GM18520 (cell line): ENCODE measurements at regions not wholly inside any gene's neighbourhood (a gene's known extent, or its start where the extent isn't known, plus 50 kb on each side); places are given as distances from the start of the nearest gene placed in this dataset.

Experiments used
- ATAC-seq: cut with Tn5 transposase; IDR thresholded peaks from one replicate; pipeline ENCODE4 v1.9.1; 2021; ENCODE audit not compliant: unreplicated experiment

DNA sequence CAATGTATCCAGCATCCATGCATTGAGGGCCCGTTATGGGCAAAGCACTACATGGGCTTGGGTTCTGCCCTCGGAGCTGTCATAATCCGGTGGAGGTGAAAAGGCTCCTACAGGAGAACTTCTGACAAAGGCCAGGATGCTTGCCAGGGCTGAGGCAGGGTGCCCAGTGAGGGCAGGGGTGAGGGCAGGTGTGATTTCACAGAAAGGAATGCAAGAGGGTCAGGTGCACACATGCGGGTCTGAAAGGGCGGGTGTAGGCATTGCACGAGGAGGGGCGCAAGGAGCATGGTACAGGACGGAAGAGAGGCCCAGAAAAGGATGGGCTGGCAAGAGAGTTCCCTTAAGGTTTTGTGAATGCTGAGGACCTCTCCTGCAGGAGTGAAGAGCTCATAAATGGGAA, 348.0 kb downstream of the BTBD3 start:
- no peak for ATAC-seq

DNA sequence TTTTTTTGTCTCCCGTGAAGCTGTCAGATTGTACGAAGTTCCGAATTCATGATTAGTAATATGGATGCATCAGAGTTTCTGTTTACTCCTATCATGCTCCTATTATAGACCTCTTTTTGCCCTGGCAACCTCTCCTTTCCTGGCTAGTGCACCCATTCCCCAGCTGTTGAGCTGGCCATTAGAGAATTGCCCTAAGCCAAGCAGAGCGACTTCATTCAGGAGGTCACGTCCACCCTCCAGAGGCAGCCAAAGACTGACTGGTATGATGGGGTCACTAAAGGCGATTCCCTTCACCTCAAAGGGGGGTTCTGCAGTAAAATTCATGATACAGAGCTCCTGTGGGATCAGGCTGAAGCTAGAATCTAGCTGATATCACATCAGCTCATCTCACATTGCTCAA, 351.9 kb downstream of the BTBD3 start:
- ATAC-seq: no peak

DNA sequence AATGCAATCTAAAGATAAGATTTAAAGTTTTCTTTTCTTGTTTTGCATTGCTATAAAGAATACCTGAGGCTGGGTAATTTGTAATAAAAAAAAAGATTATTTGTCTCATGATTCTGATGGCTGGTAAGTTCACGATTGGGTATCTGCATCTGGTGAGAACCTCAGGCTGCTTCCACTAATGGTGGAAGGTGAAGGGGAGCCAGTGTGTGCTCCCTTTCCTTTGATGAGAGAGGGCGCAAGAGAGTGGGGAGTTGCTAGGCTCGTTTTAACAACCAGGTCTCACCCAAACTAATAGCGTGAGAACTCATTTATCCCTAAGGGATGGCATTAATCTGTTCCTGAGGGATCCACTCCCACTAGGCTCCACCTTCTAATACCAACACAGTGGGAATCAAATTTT, 353.2 kb downstream of the BTBD3 start:
- no peak for ATAC-seq

DNA sequence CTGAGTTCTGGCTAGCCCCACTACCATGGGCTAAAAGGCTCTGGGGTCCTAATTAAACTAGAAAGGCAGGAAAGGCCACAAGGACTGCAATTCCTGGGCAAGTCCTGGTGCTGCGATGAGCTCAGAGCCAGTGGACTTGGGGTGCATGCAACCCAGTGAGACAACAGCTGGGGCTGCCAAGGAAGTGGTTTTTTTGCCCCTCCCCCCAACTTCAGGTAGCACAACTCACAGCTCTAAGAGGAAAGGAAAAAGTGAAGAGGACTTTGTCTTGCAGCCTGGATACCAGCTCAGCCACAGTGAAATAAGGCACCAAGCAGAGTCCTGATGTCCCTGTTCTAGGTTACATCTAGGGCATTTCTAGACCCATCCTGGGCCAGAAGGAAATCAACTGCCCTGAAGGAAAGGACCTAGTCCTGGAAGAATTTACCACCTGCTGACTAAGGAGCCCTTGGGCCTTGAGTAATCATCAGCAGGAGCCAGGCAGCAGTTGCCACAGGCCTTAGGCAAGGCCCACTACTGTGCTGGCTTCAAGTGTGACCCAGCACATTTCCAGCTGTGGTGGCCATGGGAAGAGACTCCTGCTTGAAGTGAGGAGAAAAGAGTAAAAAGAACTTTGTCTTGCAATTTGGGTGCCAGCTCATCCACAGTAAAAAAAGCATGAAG, 358.4 kb downstream of the BTBD3 start:
- no peak for ATAC-seq

DNA sequence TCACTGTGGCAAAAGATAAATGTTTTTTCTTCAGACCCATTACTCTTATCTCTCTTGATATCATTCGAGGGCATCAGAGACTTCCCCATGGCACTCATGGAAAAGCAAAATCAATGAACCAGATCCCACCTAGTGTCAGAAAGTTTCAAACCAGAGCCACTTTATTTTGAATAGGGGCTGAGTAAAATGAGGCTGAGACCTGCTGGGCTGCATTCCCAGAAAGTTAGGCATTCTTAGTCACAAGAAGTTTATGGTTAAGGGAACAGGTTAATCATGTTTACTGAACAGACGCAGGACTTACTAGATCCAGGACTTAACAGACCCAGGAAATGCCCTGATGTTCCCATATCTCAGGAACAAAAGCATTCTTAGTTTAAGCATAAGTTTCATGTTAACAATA, 369.9 kb downstream of the BTBD3 start:
- ATAC-seq: no peak

DNA sequence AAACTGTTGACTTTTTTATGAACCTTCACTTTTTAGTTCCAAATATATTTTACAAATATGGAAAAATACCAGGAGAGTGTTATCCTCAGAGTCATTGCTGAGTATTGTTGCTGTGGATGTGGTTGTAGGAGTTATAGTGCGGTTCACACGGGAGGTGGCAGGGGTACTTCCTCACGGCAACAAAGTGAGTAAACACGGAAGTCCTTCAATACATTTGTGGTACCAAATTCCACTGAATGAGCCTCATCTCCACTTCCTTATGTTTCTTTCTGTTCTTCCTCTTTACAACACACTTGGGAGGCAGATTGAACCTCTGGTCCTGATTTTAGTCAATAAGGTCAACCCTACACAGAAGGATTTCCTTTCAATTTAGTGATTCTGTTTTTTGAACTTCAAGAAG, 371.8 kb downstream of the BTBD3 start:
- no peak for ATAC-seq

DNA sequence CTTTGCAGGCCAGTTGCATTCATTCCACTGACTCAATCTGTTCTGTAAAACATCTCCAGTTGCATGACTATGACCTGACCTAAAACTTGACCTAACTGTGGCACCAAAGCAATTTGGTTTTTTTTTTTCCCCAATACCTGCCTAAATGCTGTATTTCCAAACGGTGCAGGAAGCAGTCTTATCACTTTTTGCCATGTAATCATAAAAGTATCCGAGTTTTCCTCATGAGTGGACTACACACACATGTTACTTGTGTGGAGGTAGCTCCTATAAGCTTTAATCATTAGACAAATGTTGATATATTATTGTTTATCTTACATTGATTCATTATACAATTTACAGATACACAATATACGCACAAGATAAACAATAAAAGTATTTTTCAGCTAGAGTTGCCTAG, 373.7 kb downstream of the BTBD3 start:
- no peak for ATAC-seq

DNA sequence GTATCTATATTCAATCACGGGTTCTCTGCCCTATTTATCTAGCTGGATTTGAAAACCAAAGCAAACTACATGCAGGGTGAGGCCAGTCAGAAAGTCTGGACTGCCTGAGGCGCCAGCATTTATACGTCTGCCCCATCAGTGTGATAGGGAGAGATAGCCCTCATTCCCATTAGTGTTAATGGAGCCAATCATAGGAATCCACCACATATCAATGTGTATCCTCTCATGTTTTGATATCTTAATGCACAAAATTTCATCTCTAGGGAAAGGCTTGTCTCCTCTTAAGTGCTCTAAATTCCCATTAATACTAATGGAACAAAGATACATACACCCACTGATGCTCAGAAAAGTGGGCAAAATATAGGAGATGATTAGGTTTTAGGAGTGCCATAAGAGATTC, 376.2 kb downstream of the BTBD3 start:
- ATAC-seq: no peak

DNA sequence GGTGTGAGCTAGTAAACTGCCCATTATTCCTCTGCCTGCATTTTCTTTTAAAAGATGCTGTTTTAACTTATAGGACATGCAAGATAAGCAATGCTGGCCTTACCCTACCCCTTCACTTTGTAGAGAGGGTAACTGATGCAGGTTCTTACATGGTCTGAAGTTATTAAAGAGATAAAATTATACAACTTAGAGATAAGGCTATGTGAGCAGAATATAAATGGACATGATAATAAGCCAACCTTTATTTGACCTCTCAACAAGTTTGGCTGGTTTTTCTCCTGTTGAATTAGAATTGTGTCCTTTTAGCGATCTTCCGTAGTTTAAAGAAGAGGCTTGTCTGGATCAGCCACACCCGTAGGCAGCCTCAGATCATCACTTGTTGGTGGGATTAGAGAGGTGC, 377.0 kb downstream of the BTBD3 start:
- no peak for ATAC-seq

DNA sequence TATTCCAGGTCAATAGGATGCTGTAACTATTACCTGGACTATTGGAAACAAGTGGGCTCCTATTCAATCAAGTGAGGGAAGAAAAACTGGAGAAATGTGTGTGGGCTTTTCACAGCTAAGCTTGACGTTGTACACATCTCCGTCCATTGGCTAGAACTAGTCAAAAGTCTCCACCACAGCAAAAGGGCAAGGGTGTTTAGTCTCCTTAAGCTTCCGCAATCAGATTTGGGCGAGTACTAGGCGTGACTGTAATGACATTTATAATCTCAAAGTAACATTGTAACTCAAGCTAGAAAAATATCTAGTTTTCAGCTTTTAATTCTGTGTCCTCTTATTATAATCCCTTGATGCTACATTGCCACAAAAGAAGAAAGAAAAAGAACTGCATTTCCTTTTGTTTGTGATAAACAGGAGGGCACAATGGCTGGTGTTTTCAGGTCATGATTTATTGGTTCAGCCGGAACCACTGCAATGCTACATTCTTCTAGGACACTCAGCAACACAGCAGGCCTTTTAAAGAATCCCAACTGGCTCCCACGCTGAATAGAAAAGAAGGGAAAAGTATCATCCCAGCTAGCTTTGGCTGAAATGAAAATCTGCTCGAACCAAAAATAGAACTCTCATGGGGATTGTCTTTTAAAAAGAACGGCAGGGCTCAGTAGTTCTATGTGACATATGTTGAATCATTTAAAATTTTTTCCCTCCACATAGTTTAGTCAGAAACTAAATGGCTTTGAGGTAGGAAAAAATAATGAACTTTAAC, 387.7 kb downstream of the BTBD3 start:
- no peak for ATAC-seq

DNA sequence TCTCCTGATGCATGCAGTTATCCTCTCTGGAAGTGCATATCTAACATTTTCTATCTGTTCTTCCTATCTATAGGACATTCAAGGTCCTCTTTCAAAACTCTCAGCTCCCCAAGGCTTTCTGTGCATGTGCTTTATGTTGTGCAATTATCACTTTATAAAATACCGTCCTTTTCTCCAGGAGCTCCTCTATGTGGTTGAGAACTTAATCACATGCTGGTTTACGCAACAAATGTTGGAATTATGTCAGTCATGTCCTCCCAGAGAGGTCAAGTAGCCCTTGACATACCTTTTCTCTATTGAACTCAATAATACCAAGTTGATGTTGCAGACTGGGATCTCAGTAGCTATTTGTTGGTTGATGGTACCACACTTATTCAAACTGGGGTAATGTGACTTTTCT, 388.4 kb downstream of the BTBD3 start:
- ATAC-seq: no peak

DNA sequence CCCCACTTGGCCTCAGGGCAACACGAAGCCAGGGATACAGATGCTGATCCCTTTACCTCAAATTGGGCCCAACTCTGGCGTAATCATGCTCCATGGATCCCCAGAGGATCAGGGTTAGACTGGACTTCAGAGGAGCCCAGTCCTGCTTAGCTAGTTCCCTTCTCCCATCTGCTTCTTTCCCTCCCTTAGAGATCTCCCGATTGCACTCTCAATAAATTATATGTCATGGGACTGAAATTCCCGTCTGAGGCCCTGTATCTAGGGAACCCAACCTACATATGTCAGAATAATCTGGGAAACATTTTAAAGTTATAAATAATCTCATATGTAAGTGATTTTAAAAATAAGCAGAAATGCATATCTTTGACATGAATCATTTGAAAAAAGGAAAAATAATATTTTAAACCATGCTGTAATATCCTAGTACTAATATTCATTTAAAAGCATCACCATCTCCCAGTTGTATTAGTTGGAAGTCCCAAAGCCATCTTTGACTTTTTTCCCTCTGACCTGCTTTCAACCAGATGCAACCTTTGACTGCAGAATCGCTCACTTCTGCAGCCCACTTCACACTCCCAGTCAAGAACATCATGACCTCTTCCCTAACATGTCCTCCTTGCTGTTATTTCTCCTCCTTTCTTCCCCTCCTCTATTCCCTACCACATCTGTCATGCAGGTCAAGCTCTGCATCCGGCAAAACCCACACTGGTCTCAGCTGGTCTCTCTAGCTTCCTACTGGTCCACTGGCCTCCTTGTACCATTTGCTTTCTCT, 393.6 kb downstream of the BTBD3 start:
- ATAC-seq: no peak

DNA sequence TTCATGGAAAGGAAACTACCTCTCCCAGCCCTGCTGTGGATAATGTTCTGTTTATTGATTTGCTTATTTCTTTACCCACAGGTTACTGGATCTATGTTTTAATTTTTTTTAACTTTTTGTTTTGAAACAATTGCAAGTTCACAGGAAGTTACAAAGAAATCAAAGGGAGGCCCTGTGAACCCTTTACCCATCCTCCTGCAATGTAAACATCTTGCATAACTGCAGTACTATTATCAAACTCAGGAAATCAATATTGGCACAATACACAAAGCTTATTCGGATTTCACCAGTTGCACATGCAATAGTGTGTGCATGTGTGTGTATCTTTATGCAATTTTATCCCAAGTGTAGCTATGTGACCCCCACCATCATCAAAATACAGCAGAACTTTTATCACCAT, 398.0 kb downstream of the BTBD3 start:
- no peak for ATAC-seq

DNA sequence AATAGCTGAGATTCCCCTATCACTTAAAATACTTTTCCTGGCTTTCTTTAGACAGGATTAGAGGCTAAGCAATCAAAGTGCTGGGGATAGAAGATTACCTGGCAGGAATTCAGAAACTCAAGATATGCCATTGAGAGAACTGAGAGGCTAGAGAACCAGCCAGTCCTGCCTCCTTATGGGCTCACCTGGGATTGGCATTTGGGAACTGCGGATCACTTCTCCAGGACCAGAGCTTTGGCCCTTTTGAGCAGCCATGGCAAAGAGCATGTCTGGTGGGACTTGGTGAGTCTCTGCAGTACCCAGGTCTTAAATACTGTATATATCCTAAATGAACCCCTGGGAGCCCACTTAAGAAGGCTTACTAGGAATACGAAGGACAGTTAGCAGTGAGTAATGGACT, 399.1 kb downstream of the BTBD3 start:
- no peak for ATAC-seq

DNA sequence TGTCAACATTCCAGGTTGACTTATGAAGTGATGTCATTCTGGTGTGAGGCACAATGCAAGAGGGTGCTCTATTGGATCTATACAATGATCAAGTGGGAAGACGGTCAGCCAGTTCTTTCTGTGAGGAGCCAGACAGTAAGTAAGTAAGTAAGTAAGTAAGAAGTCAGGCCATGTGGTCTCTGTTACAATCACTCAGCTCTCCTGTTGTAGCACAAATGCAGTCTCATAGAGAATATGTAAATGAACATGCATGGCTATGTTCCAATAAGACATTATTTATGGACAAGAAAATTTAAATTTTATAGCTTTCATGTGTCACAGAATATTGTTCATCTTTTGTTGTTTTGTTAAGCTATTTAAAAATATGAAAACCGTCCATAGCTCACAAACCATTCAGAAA, 399.7 kb downstream of the BTBD3 start:
- no peak for ATAC-seq

DNA sequence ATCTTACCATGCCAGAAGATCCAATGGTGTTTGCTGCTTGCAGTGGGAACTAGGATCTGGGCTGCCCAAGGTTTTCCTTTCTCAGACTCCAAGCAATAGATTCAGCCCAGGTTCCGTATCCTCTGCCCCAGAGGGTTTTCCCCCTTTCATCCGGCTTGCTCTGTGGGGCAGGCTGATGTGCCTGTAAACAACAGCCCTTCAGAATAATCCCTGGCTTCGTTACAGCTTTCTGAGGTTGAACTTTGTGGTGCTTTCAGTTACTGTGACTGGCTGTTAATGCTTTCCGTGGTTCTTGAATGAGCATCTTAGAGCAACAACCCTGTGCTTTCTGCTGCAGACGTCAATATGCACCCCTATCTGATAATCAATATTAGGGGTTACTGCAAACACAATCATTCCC, 400.4 kb downstream of the BTBD3 start:
- no peak for ATAC-seq

DNA sequence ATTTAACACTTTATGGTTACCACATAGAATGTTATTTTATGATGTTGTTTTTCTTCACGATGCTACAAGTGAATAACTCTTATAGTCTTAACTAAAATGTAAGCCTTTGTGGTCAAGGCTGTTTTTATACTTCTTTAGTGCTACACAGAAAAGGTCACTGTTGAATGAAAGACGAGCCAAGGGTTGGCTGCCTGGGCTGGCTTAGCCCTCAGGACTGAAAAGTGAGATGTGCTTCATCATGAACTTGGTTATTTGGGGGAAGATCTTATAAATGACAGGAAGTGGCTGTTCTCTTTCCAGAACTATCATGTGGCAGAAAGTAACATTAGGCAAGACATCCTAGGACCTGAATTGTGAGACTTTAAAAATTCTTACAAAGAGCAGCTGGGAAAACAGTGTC, 404.0 kb downstream of the BTBD3 start:
- ATAC-seq: no peak

DNA sequence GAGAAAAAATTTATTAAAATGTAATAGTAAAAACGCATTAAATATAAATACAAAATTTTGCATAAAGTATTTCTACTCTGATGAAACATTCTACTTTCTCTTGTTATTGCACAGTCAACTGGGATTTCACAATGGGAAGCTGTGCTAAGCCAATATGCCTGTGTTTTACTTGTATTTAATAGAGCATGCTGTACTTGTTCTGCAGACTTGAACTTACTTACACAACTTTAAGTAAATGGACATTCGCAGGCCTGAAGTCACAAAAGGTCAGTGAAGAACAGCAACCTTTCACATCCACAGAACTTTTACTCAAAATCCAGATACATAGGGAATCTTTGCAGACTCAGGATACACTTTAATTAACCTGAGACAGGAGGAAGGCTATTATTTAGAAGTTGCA, 409.5 kb downstream of the BTBD3 start:
- no peak for ATAC-seq

DNA sequence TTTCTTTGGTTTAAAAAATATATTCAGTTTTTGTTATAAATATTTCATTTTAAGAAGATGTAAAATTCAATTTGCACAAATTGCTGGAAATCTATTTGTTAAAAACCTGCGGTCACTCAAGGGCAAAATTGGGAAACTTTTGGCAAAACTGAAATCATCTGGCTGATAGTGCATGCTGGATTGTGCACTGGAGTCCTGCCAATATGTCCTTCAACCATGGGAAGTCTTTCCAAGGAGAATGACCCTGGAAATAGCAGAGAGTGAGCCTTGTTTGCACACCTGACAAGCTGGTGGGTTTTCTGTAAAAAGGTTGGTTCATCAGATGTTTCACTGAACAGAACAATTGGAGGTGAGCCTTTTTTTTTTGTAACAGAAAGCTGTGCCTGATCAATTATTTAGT, 413.5 kb downstream of the BTBD3 start:
- ATAC-seq: no peak

DNA sequence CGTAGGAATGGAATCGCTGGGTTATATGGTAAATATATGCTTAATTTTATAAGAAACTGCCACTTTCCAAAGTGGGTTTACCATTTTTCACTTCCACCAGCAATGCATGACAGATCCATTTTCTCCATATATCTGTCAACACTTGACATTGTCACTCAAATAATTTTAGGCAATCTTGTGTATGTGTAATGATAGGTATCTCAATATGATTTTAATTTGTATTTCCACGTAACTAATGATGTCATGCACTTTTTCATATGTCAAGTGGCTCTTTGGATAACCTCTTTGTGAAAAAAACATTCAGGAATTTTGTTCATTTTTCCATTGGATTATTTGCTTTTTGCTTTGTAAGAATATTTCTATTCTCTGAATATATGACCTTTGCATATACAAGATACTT, 419.9 kb downstream of the BTBD3 start:
- no peak for ATAC-seq

DNA sequence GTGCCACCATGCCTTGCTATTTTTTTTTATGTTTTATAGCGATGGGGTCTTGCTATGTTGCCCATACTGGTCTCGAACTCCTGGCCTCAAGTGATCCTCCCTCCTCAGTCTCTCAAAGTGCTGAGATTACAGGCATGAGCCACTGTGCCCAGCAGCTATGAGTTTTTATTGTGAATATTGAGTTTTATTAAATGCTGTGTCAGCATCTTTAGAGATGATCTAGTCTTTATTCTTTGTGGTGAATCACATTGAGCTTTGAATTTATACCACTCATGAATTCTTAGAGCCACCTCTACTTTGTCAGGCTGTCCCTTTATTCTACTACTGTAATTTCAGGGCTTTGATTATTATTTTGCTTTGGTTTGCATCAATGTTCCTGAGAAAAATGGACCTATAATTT, 428.3 kb downstream of the BTBD3 start:
- no peak for ATAC-seq

DNA sequence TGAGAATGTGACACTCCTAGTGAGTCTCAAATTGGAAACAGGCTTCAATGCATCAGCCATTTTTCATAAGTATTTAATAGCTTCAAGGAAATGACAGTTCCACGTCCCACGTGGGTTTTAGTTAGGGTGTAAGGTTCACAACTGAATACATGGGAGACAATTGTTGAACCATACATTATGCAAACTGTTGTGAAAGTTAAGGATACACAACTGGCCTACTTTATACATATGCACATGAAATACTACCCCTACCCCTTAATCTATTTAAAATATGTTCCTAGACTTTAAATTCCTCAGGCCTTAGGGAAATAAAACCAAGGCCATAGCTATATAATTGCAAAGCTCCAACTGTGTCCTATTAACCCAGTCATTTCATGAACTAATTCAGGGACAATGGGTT, 436.1 kb downstream of the BTBD3 start:
- no peak for ATAC-seq
